Peyer's patch (tissue), 4 donors: ENCODE measurements at regions not wholly inside any gene's neighbourhood (a gene's known extent, or its start where the extent isn't known, plus 50 kb on each side); places are given as distances from the start of the nearest gene placed in this dataset.

Experiments
- CTCF ChIP-seq, 6 experiments: fragments of 450-650 bp in 4 of 6; fragments of 200-600 bp in 2 of 6; sonication (generic) in 1 of 6; IDR thresholded peaks; one replicate each; pipeline ENCODE4 v1.5.1; 2017 to 2019; ENCODE audit warnings: antibody characterized with exemption in 6 of 6, mild to moderate bottlenecking in 3 of 6, moderate library complexity in 1 of 6
- POLR2A ChIP-seq, 2 donors: fragments of 450-650 bp; IDR thresholded peaks; one replicate each; pipeline ENCODE4 v1.5.1; 2017; ENCODE audit warnings: antibody characterized with exemption in 2 of 2, mild to moderate bottlenecking in 2 of 2, moderate library complexity in 2 of 2

GRCh38 chr10:83656924-83657323, 482.4 kb upstream of the GHITM start:
- no peak for TF ChIP-seq CTCF (IDR thresholded peaks at IDR 0.05)
- TF ChIP-seq POLR2A (IDR thresholded peaks at IDR 0.05): no peak
